ENCODE measurements at regions not wholly inside any gene's neighbourhood (a gene's known extent, or its start where the extent isn't known, plus 50 kb on each side); places are given as distances from the start of the nearest gene placed in this dataset.
A peak's percentile ranks its signal among the peaks of the same experiment; 100 is the strongest.

DNA sequence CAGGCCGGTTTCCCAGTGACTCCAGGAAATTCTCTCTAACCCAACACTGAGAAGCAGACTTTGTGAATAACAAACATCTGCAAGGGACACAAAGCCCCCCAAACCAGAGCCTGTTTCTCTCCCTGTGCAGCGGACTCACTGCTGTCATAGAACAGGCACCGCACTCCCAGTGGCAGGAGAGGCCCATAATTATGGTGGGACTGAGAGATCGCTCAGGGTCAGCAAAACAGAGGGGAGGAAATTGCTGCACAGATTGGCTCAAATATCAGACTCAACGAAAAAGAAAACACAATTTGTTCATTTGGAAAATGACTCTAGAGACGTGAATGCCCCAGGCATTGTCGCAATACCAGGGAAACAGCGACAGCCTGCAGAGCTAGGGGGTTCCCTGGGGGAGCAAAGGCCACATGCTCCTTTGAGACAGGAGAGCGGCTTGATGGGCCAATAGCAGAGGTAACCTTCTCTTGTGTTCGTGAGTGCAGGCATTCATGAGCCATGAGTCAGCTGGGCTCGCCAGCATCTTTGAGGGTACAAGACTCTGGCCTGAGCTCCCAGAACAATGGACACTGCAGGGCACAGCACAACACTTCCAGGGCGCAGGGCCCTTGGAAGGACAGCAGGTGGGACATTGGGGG lies 143.3 kb upstream of the KLHL29 start:
- TF ChIP-seq, protein P1, sequence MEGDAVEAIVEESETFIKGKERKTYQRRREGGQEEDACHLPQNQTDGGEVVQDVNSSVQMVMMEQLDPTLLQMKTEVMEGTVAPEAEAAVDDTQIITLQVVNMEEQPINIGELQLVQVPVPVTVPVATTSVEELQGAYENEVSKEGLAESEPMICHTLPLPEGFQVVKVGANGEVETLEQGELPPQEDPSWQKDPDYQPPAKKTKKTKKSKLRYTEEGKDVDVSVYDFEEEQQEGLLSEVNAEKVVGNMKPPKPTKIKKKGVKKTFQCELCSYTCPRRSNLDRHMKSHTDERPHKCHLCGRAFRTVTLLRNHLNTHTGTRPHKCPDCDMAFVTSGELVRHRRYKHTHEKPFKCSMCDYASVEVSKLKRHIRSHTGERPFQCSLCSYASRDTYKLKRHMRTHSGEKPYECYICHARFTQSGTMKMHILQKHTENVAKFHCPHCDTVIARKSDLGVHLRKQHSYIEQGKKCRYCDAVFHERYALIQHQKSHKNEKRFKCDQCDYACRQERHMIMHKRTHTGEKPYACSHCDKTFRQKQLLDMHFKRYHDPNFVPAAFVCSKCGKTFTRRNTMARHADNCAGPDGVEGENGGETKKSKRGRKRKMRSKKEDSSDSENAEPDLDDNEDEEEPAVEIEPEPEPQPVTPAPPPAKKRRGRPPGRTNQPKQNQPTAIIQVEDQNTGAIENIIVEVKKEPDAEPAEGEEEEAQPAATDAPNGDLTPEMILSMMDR (conservative IDR thresholded peaks at IDR 0.05; ENCODE audit: low read length), result no peak

DNA sequence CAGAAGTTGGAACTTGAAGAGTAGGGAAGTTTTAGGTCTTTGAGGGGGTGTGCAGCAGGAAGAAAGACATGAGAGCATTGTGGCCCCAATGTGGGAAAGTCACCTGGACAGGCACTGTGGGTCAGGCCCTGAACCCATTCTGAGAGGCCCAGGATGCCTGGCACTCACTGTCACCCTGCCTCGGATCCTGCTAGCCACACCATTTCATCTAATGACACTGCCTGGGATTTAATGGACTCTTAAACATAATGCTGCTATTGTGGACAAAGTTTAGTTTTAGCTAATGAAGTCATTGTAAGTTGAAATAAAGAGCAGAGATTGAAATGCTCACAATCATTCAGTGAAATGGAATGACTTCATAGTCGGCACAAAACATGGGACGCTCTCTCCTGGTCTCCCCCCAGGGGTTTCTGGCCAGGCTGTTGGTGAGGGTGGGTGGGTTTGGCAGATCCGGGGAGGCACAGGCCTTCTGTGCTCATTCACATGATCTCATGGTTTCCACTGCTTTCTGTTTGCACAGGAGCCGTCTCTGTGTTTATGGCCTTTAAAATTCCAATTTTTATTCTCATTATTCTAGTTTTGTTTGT lies 141.8 kb upstream of the KLHL29 start:
- DNase-seq (ENCODE audit: low read depth), result no peak
- TF ChIP-seq, protein P1 (conservative IDR thresholded peaks at IDR 0.05; ENCODE audit: low read length), result no peak
- H3K4me3 ChIP-seq (ENCODE audit: low read length), result no peak overlapping the region

More for the DNA sequence above, 143.3 kb upstream of the KLHL29 start:
- H3K4me3 ChIP-seq (ENCODE audit: low read length), result no peak overlapping the region
- no peak for DNase-seq (ENCODE audit: low read depth)

DNA sequence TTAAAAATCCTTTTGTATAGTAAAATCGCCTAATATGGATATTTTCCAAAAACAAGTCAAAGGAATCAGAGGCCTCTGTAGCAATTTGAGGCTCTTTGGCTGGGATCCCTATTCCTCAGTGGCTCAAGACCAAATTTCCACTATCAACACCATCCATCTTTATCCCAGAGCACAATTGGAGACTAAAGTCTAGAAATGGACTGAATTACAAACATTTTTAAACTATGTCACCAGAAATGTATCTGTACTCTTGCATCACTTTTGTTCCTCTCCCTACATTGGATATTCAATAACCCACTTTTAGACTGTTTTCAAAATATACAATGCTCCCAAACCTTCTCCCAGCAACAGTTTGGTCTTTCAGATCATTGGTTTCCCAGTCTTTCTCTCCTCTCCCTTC lies 140.4 kb upstream of the KLHL29 start:
- TF ChIP-seq, protein P1 (conservative IDR thresholded peaks at IDR 0.05; ENCODE audit: low read length), result no peak
- no peak for DNase-seq (ENCODE audit: low read depth)
- no peak overlapping the region for H3K4me3 ChIP-seq (ENCODE audit: low read length)

DNA sequence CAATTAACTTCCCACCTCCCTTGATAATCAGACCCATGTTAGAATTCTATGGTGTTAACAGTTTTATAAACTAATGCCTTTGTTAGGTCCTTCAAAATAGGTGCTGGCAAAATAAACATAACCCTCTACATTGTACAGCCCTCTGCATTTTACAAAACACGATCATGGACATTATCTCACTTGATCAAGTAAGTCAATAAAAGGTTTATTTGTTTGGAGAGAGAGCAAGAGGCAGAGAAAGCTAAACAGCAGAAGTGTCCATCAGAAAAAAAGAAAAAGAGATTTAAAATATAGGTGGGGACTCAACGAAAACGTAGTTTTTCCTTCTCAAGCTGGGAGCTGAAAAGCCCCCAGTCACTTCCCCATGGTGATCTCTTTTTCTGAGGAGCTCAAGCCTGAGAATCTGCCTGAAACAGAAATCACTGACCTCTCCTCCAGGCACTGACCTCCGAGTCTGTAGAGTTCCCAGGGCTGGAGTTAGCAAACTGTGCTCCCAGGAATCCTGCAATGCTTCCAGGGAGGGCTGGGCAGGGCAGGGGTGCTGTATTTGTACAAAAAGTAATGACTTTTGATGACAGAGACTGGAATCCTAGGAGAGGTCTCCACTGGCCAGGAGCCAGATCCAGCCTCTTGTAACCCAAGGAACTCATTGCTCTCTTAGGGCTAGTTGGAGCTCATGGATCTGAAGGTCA lies 137.8 kb upstream of the KLHL29 start:
- TF ChIP-seq, protein P1 (conservative IDR thresholded peaks at IDR 0.05; ENCODE audit: low read length), result no peak
- H3K4me3 ChIP-seq (ENCODE audit: low read length), result no peak overlapping the region
- no peak for DNase-seq (ENCODE audit: low read depth)

DNA sequence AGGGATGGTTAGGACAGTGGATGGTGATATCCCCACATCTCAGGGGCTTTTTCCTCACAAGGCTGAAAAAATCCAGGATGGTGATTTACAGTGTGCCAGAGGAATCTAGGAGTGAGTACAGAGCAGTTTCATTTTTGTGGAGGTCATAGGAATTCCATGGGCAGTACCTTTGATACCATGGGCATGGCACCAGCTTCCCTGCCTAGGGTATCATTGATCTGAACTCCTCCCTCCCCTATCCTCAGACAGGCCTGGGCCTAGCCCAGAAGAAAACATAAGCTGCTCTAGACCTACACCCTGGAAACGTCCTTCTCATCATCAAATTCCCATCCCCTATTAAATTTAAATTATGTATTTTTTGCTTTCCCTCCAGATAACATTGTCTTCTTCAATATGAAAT lies 136.3 kb upstream of the KLHL29 start:
- DNase-seq (ENCODE audit: low read depth), result no peak
- TF ChIP-seq, protein P1 (conservative IDR thresholded peaks at IDR 0.05; ENCODE audit: low read length), result no peak
- no peak overlapping the region for H3K4me3 ChIP-seq (ENCODE audit: low read length)

DNA sequence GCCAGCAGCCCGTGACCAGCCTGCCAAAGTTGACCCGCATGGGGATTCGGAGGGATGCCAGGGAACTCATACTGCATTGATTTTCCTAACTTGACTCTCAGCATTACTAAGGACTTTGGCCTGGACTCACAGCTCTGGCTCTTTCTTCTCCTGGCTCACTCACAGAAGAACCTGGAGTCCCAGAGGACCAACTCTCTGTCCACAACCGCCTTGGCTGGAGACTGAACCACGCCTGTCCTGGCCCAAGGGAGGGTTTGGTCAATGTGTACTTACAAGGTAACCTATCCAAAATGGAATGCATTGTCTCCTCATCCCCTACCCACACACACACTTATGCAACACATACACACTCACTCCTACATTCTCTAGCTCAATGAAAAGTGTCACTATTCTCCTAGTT lies 135.6 kb upstream of the KLHL29 start:
- TF ChIP-seq, protein P1 (conservative IDR thresholded peaks at IDR 0.05; ENCODE audit: low read length), result no peak
- no peak overlapping the region for H3K4me3 ChIP-seq (ENCODE audit: low read length)
- DNase-seq (ENCODE audit: low read depth), result peak; percentile 47

DNA sequence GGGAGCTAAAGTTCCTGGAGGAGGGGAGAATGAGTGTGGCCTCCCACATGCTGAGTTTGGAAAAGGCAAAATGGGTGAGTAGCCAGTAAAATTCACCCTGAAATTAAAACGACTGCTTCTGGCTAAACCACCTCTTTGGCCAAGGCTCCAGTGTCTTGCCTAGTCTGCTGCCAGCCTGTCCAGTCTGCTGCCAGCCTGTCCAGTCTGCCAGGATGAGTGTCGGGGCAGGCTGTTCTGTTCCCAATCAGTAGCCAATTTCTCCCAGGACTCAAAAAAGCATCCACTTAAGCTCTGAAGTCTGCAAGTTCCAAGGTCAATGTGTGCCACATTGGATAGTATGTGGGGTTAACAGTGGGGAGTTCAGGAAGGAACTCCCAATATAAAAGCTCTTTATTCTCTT lies 134.6 kb upstream of the KLHL29 start:
- DNase-seq (ENCODE audit: low read depth), result no peak
- H3K4me3 ChIP-seq (ENCODE audit: low read length), result no peak overlapping the region
- TF ChIP-seq, protein P1 (conservative IDR thresholded peaks at IDR 0.05; ENCODE audit: low read length), result no peak

All from AG10803 (cell line).